ENCODE measurements at regions not wholly inside any gene's neighbourhood (a gene's known extent, or its start where the extent isn't known, plus 50 kb on each side); places are given as distances from the start of the nearest gene placed in this dataset.
"Not testable (repeated sequence)": the region's sequence is repeated elsewhere in the genome, so short reads cannot be mapped to it uniquely, and the experiment has no call there.

DNA sequence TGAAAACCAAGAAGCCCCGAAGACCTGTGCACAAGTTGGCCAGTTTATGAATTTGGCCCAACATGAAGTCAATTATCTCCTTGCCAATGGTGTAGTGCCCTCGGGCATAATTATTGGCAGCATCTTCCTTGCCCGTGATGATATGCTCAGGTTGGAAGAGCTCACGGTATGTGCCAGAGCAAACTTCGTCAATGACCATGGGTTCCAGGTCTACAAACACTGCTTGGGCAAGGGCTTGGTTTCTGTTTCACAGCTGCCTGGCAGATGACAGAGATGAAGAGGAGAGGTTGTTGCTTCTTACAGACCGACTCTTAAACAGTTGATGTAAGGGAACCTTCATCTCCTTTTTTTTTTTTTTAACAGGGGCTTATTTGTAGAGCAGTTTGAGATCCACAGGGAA lies 135.6 kb upstream of the PLS3 start:
- no peaks in the 10 kb centered on the region for H3K4me1 Mint-ChIP-seq (ENCODE audit: low read depth)
- no peak overlapping the region for H3K27ac Mint-ChIP-seq
- H3K36me3 Mint-ChIP-seq (ENCODE audit: low read depth), result no peaks in the 10 kb centered on the region
- DNase-seq, result no peak
- H3K4me3 Mint-ChIP-seq, result no peak overlapping the region
- peaks cover 36% of the 10 kb centered on the region for H3K27me3 Mint-ChIP-seq
- no peaks in the 10 kb centered on the region for H3K9me3 Mint-ChIP-seq

DNA sequence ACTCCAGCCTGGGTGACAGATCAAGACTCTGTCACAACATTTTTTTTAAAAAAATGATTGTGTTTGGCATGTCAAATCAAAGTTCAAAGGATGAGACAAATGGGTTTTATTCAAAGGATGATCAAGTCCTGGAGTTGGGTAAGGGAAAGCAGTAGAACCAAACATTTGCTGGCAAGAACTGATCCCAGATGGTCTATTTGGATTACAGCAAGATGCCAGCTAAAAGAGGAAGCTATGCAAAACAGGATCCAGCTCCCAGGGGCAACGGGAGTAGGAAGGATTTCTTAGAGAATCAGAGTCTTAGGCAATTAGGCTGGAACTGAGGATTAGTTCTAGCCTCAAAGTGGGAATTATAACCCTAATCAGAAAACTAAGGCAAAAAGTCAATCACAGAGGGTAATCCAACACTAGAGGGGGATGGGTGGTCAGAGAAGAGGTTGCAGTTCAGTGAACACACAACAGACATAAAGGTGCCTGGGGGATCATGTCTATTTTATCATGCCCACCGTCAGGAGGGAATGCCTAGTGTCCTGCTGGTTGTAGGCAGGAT lies 133.0 kb upstream of the PLS3 start:
- no peak overlapping the region for H3K4me3 Mint-ChIP-seq
- H3K9me3 Mint-ChIP-seq, result no peaks in the 10 kb centered on the region
- H3K27me3 Mint-ChIP-seq, result peaks cover 43% of the 10 kb centered on the region
- H3K36me3 Mint-ChIP-seq (ENCODE audit: low read depth), result no peaks in the 10 kb centered on the region
- DNase-seq, result no peak
- no peaks in the 10 kb centered on the region for H3K4me1 Mint-ChIP-seq (ENCODE audit: low read depth)
- no peak overlapping the region for H3K27ac Mint-ChIP-seq

GRCh38 chrX:115434834-115435233 lies 126.1 kb upstream of the PLS3 start:
- not testable (repeated sequence) for DNase-seq; H3K4me3 Mint-ChIP-seq; H3K27ac Mint-ChIP-seq; H3K4me1 Mint-ChIP-seq (ENCODE audit: low read depth); H3K9me3 Mint-ChIP-seq; H3K36me3 Mint-ChIP-seq (ENCODE audit: low read depth)
- H3K27me3 Mint-ChIP-seq, result peaks cover 32% of the 10 kb centered on the region

DNA sequence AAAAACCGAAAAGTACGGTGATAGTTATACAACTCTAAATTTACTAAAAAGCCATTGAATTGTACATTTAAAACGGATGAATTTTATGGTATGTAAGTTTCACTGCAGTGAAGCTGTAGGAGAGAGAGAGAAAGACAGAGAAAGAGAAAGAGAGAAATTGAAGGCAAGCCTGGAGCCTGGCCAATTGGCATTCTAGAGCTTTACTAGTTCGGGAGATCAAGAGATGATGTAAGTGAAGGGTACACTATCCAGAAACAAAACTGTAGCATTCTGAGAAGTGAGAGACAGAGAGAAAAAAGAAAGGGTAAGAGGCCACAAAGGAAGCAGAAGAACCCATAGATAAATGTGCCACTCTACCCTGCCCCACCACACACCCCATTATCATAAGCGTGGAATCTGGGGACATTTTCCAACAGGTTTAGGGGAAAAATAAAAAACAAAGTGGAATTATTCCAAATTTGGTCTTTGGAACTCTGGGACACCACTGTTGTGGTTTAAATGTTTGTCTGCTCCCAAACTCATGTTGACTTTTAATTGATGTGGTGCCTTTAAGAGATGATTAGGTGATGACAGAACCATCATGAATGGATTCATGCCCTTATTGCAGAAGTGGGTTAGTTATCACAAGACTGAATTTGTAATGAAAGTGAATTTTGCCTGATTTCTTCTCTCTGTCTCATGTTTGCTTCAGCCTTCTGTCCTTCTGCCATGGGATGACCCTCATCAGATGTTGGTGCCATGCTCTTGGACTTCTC lies 123.0 kb upstream of the PLS3 start:
- Mint-ChIP-seq H3K36me3 (ENCODE audit: low read depth) (no peaks in the 10 kb centered on the region), H3K4me3 (no peak overlapping the region), H3K27me3 (peaks cover 22% of the 10 kb centered on the region), H3K4me1 (ENCODE audit: low read depth) (no peaks in the 10 kb centered on the region), H3K9me3 (no peaks in the 10 kb centered on the region), H3K27ac (no peak overlapping the region)
- DNase-seq, result no peak

DNA sequence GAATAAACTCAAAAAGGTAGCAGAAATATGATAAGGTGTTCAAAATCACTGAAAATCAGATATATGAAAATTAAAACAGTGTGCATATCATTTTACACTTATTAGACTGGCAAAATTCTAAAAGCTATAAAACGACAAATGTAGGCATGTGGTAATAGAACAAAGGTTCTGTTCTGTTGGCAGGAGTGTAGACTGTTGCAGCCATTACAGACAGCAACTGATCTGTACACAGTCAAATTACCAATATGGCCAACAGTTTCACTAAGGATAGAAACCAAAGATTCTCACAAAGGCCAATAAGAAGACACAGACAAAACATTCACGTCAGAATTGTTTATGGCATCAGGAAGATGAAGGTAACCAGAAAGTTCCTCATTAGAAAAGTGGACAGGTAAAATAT lies 112.8 kb upstream of the PLS3 start:
- DNase-seq, result no peak
- H3K36me3 Mint-ChIP-seq (ENCODE audit: low read depth), result no peaks in the 10 kb centered on the region
- H3K4me1 Mint-ChIP-seq (ENCODE audit: low read depth), result no peaks in the 10 kb centered on the region
- no peak overlapping the region for H3K4me3 Mint-ChIP-seq
- no peak overlapping the region for H3K27ac Mint-ChIP-seq
- no peaks in the 10 kb centered on the region for H3K9me3 Mint-ChIP-seq
- peaks cover 30% of the 10 kb centered on the region for H3K27me3 Mint-ChIP-seq

GRCh38 chrX:115449742-115450141 lies 111.2 kb upstream of the PLS3 start:
- Mint-ChIP-seq H3K27me3 (peaks cover 25% of the 10 kb centered on the region), H3K27ac (no peak overlapping the region), H3K4me3 (no peak overlapping the region), H3K4me1 (ENCODE audit: low read depth) (no peaks in the 10 kb centered on the region), H3K9me3 (no peaks in the 10 kb centered on the region), H3K36me3 (ENCODE audit: low read depth) (no peaks in the 10 kb centered on the region)
- DNase-seq, result no peak

GRCh38 chrX:115452251-115452650 lies 108.7 kb upstream of the PLS3 start:
- Mint-ChIP-seq H3K27ac (no peak overlapping the region), H3K27me3 (peaks cover 27% of the 10 kb centered on the region), H3K4me1 (ENCODE audit: low read depth) (no peaks in the 10 kb centered on the region), H3K36me3 (ENCODE audit: low read depth) (no peaks in the 10 kb centered on the region), H3K4me3 (no peak overlapping the region), H3K9me3 (no peaks in the 10 kb centered on the region)
- no peak for DNase-seq

GRCh38 chrX:115459883-115460880 lies 100.8 kb upstream of the PLS3 start:
- no peak overlapping the region for H3K27ac Mint-ChIP-seq
- DNase-seq, result no peak

GRCh38 chrX:115462406-115462805 lies 98.6 kb upstream of the PLS3 start:
- Mint-ChIP-seq H3K36me3 (ENCODE audit: low read depth) (no peaks in the 10 kb centered on the region), H3K9me3 (no peaks in the 10 kb centered on the region), H3K4me3 (no peak overlapping the region), H3K27me3 (peaks cover 20% of the 10 kb centered on the region), H3K4me1 (ENCODE audit: low read depth) (no peaks in the 10 kb centered on the region), H3K27ac (no peak overlapping the region)
- no peak for DNase-seq

More at GRCh38 chrX:115459883-115460880, 100.8 kb upstream of the PLS3 start:
- no peaks in the 10 kb centered on the region for H3K9me3 Mint-ChIP-seq
- H3K4me1 Mint-ChIP-seq (ENCODE audit: low read depth), result no peaks in the 10 kb centered on the region
- H3K27me3 Mint-ChIP-seq, result peaks cover 13% of the 10 kb centered on the region
- no peaks in the 10 kb centered on the region for H3K36me3 Mint-ChIP-seq (ENCODE audit: low read depth)
- no peak overlapping the region for H3K4me3 Mint-ChIP-seq

GRCh38 chrX:115467961-115468360 lies 93.0 kb upstream of the PLS3 start:
- H3K4me3 Mint-ChIP-seq, result no peak overlapping the region
- H3K27me3 Mint-ChIP-seq, result peaks cover 13% of the 10 kb centered on the region

GRCh38 chrX:115472131-115472530 lies 88.8 kb upstream of the PLS3 start:
- no peak overlapping the region for H3K27ac Mint-ChIP-seq
- DNase-seq, result no peak
- no peak overlapping the region for H3K4me3 Mint-ChIP-seq
- H3K36me3 Mint-ChIP-seq (ENCODE audit: low read depth), result no peaks in the 10 kb centered on the region
- no peaks in the 10 kb centered on the region for H3K9me3 Mint-ChIP-seq
- no peaks in the 10 kb centered on the region for H3K4me1 Mint-ChIP-seq (ENCODE audit: low read depth)
- H3K27me3 Mint-ChIP-seq, result peaks cover 4% of the 10 kb centered on the region

More at GRCh38 chrX:115467961-115468360, 93.0 kb upstream of the PLS3 start:
- H3K36me3 Mint-ChIP-seq (ENCODE audit: low read depth), result no peaks in the 10 kb centered on the region
- H3K9me3 Mint-ChIP-seq, result no peaks in the 10 kb centered on the region
- no peak for DNase-seq
- H3K27ac Mint-ChIP-seq, result no peak overlapping the region
- no peaks in the 10 kb centered on the region for H3K4me1 Mint-ChIP-seq (ENCODE audit: low read depth)

DNA sequence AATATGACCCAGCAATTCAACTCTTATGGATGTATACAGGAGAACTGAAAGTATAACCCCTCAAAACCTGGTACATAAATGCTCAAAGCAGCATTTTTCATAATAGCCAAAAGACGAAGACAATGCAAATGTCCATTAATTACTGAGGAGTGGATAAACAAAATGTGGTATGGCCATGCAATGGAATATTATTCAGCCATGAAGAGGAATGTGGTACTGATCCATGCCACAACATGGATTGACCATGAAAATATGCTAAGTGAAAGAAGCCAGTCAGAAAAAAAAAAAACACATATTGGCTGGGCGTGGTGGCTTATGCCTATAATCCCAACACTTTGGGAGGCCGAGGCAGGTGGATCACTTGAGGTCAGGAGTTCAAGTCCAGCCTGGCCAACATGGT lies 74.5 kb upstream of the PLS3 start:
- Mint-ChIP-seq H3K36me3 (ENCODE audit: low read depth) (no peaks in the 10 kb centered on the region), H3K27ac (no peak overlapping the region), H3K27me3 (peaks cover 22% of the 10 kb centered on the region), H3K4me1 (ENCODE audit: low read depth) (no peaks in the 10 kb centered on the region), H3K9me3 (peaks cover 4% of the 10 kb centered on the region), H3K4me3 (no peak overlapping the region)
- DNase-seq, result no peak

GRCh38 chrX:115487608-115488007 lies 73.4 kb upstream of the PLS3 start:
- peaks cover 32% of the 10 kb centered on the region for H3K27me3 Mint-ChIP-seq
- H3K4me1 Mint-ChIP-seq (ENCODE audit: low read depth), result no peaks in the 10 kb centered on the region
- DNase-seq, result no peak
- peaks cover 4% of the 10 kb centered on the region for H3K9me3 Mint-ChIP-seq
- H3K27ac Mint-ChIP-seq, result no peak overlapping the region
- H3K36me3 Mint-ChIP-seq (ENCODE audit: low read depth), result no peaks in the 10 kb centered on the region
- no peak overlapping the region for H3K4me3 Mint-ChIP-seq

DNA sequence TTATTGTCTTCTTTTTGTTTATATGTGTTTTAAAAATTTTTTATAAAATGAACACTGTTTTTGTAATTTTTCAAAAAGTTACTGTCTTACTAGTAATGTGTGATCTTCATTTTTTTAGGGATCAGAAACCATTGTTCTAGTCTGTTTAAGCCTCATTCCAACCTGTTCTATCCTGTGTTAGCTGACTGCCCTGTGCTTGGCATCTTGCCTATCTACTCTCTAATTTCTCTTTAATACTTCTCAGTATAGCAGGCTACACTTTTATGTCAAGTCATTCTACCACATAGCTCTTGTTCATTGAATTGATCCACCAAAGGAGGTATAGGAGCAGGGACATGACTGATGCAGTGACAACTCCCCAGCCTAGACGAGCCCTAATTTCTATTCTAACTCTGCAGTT lies 70.2 kb upstream of the PLS3 start:
- no peak for DNase-seq
- Mint-ChIP-seq H3K36me3 (ENCODE audit: low read depth) (no peaks in the 10 kb centered on the region), H3K4me1 (ENCODE audit: low read depth) (no peaks in the 10 kb centered on the region), H3K27me3 (peaks cover 39% of the 10 kb centered on the region), H3K27ac (no peak overlapping the region), H3K4me3 (no peak overlapping the region), H3K9me3 (peaks cover 4% of the 10 kb centered on the region)

- Mint-ChIP-seq H3K27me3 (peaks cover 40% of the 10 kb centered on the region), H3K4me3 (no peak overlapping the region), H3K9me3 (no peaks in the 10 kb centered on the region), H3K27ac (no peak overlapping the region), H3K4me1 (ENCODE audit: low read depth) (no peaks in the 10 kb centered on the region), H3K36me3 (ENCODE audit: low read depth) (no peaks in the 10 kb centered on the region)
- DNase-seq, result no peak
These were observed 69.2 kb upstream of the PLS3 start for GRCh38 chrX:115491766-115492165.
